Aorta (tissue), 5 donors: ENCODE measurements at regions not wholly inside any gene's neighbourhood (a gene's known extent, or its start where the extent isn't known, plus 50 kb on each side); places are given as distances from the start of the nearest gene placed in this dataset.

Experiments used
- ATAC-seq: fragments of 200-7000 bp; cut with Tn5 transposase; one replicate; pipeline ENCODE4 v1.9.1; 2022; ENCODE audit warnings: moderate library complexity; ENCODE audit not compliant: low FRiP score
- DNase-seq, 2 donors: peaks; one replicate each; pipeline ENCODE4 v3.0.0-alpha.2; 2020
- H3K27ac ChIP-seq, 2 donors: one replicate each; pipeline ENCODE4 v1.5.1; 2013; ENCODE audit warnings: low read length in 2 of 2, mild to moderate bottlenecking in 2 of 2, moderate library complexity in 2 of 2, control low read depth in 1 of 2, inconsistent platforms in 1 of 2, low read depth in 1 of 2
- H3K27me3 ChIP-seq, 2 donors: one replicate each; pipeline ENCODE4 v1.6.1; 2013; ENCODE audit warnings: control low read depth in 1 of 2, low read length in 1 of 2, mild to moderate bottlenecking in 1 of 2, moderate library complexity in 1 of 2; ENCODE audit not compliant: insufficient read depth in 2 of 2, control insufficient read depth in 1 of 2
- H3K36me3 ChIP-seq, 2 donors: one replicate each; pipeline ENCODE4 v1.6.1; 2013; ENCODE audit warnings: control low read depth in 1 of 2, low read length in 1 of 2, mild to moderate bottlenecking in 1 of 2; ENCODE audit not compliant: insufficient read depth in 2 of 2, control insufficient read depth in 1 of 2
- H3K4me1 ChIP-seq, 2 donors: one replicate each; pipeline ENCODE4 v1.6.1; 2013; ENCODE audit warnings: low read length in 2 of 2, control low read depth in 1 of 2, mild to moderate bottlenecking in 1 of 2, moderate library complexity in 1 of 2; ENCODE audit not compliant: insufficient read depth in 2 of 2, control insufficient read depth in 1 of 2
- H3K4me3 ChIP-seq, 2 donors: one replicate each; pipeline ENCODE4 v1.5.1; 2013; ENCODE audit warnings: low read length in 2 of 2, control low read depth in 1 of 2, mild to moderate bottlenecking in 1 of 2
- H3K9me3 ChIP-seq: one replicate; pipeline ENCODE4 v1.6.1; 2013; ENCODE audit warnings: mild to moderate bottlenecking, low read length; ENCODE audit not compliant: control insufficient read depth
- WGBS, 2 donors: extraction: QIAGEN DNeasy Blood & Tissue Kit; methylation state at CpG; one replicate each; pipeline ENCODE4 v1.1.7; 2013; 5-methylcytosine and 5-hydroxymethylcytosine counted together
- intact Hi-C, 2 donors: fragments of 100-400 bp; cut with DNase I; formaldehyde crosslinking; loops; one replicate each; pipeline versions ENCODE4 v1.14.2 to v1.15.0; 2022
- donor health status: healthy with polysubstance abuse.
- donor health status: Bipolar disorder and iron deficiency.
- donor health status: DM: no; HTN: no; CAD: no.
- donor health status: DM: no; HTN: no; CAD: no.
- donor health status: DM: yes; HTN: yes; CAD: no.

- ATAC-seq (no peak), DNase-seq (no peak)
- H3K36me3 ChIP-seq = no peaks in the 10 kb centered on the region
- no peaks in the 10 kb centered on the region for H3K9me3 ChIP-seq
- no peaks in the 10 kb centered on the region for H3K4me1 ChIP-seq
- H3K4me3 ChIP-seq = no peak overlapping the region
- WGBS, 2 donors = 96 to 98% methylated on average over 2 of the region's 2 CpGs
- intact Hi-C loops = no loop called here
- no peak overlapping the region for H3K27ac ChIP-seq
- no peaks in the 10 kb centered on the region for H3K27me3 ChIP-seq
Observed at GRCh38 chr2:61715506-61715905, 138.4 kb downstream of the FAM161A start.

- intact Hi-C loops = no loop called here
Observed at GRCh38 chr2:61714210-61714609, 139.7 kb downstream of the FAM161A start.

GRCh38 chr2:61713457-61713856, 140.4 kb downstream of the FAM161A start:
- no peak overlapping the region for H3K4me3 ChIP-seq
- 60 to 62% methylated on average over 6 of the region's 6 CpGs for WGBS, 2 donors
- H3K4me1 ChIP-seq = no peaks in the 10 kb centered on the region
- H3K27me3 ChIP-seq = no peaks in the 10 kb centered on the region
- H3K27ac ChIP-seq = no peak overlapping the region
- intact Hi-C loops = no loop called here
- no peaks in the 10 kb centered on the region for H3K9me3 ChIP-seq
- H3K36me3 ChIP-seq = no peaks in the 10 kb centered on the region
- ATAC-seq = no peak
- DNase-seq = no peak

More at GRCh38 chr2:61714210-61714609, 139.7 kb downstream of the FAM161A start:
- 47 to 50% methylated on average over 5 of the region's 5 CpGs for WGBS, 2 donors
- no peaks in the 10 kb centered on the region for H3K4me1 ChIP-seq
- H3K27me3 ChIP-seq = no peaks in the 10 kb centered on the region
- no peak overlapping the region for H3K27ac ChIP-seq
- ATAC-seq (no peak), DNase-seq (no peak)
- no peaks in the 10 kb centered on the region for H3K9me3 ChIP-seq
- no peak overlapping the region for H3K4me3 ChIP-seq
- H3K36me3 ChIP-seq = no peaks in the 10 kb centered on the region

GRCh38 chr2:61712060-61712459, 141.8 kb downstream of the FAM161A start:
- Histone ChIP-seq H3K27ac (no peak overlapping the region), H3K4me3 (no peak overlapping the region), H3K9me3 (no peaks in the 10 kb centered on the region), H3K36me3 (no peaks in the 10 kb centered on the region), H3K4me1 (no peaks in the 10 kb centered on the region), H3K27me3 (no peaks in the 10 kb centered on the region)
- whole genome bisulfite sequencing, 2 donors = 78 to 82% methylated on average over 4 of the region's 4 CpGs
- ATAC-seq = no peak
- no peak for DNase-seq
- intact Hi-C loops = no loop called here

GRCh38 chr2:61710711-61711110, 143.1 kb downstream of the FAM161A start:
- Histone ChIP-seq H3K4me1 (no peaks in the 10 kb centered on the region), H3K9me3 (no peaks in the 10 kb centered on the region), H3K36me3 (no peaks in the 10 kb centered on the region), H3K27me3 (no peaks in the 10 kb centered on the region), H3K27ac (no peak overlapping the region), H3K4me3 (no peak overlapping the region)
- DNase-seq (no peak), ATAC-seq (no peak)
- WGBS, 2 donors = 69 to 79% methylated on average over 4 of the region's 4 CpGs
- intact Hi-C loops = no loop called here

- DNase-seq (no peak), ATAC-seq (no peak)
- no peaks in the 10 kb centered on the region for H3K4me1 ChIP-seq
- intact Hi-C loops = no loop called here
- H3K4me3 ChIP-seq = no peak overlapping the region
- H3K27ac ChIP-seq = no peak overlapping the region
- H3K27me3 ChIP-seq = no peaks in the 10 kb centered on the region
- H3K36me3 ChIP-seq = no peaks in the 10 kb centered on the region
- WGBS, 2 donors = 61 to 65% methylated on average over 12 of the region's 12 CpGs
- H3K9me3 ChIP-seq = no peaks in the 10 kb centered on the region
Observed at GRCh38 chr2:61707984-61708852, 145.6 kb downstream of the FAM161A start.

- no peak for ATAC-seq
- H3K27ac ChIP-seq = no peak overlapping the region
- H3K4me1 ChIP-seq = no peaks in the 10 kb centered on the region
- H3K36me3 ChIP-seq = no peaks in the 10 kb centered on the region
- DNase-seq = no peak
- H3K4me3 ChIP-seq = no peak overlapping the region
- no peaks in the 10 kb centered on the region for H3K27me3 ChIP-seq
- 85 to 87% methylated on average over 5 of the region's 5 CpGs for WGBS, 2 donors
- intact Hi-C loops = no loop called here
- no peaks in the 10 kb centered on the region for H3K9me3 ChIP-seq
Observed at GRCh38 chr2:61705625-61706024, 148.2 kb downstream of the FAM161A start.

GRCh38 chr2:61704364-61704763, 149.5 kb downstream of the FAM161A start:
- Histone ChIP-seq H3K27me3 (no peaks in the 10 kb centered on the region), H3K27ac (no peak overlapping the region), H3K4me3 (no peak overlapping the region), H3K36me3 (no peaks in the 10 kb centered on the region), H3K9me3 (no peaks in the 10 kb centered on the region), H3K4me1 (no peaks in the 10 kb centered on the region)
- ATAC-seq (no peak), DNase-seq (no peak)
- intact Hi-C loops = no loop called here
- WGBS, 2 donors = 73 to 74% methylated on average over 2 of the region's 2 CpGs

- Histone ChIP-seq H3K4me3 (no peak overlapping the region), H3K9me3 (no peaks in the 10 kb centered on the region), H3K27me3 (no peaks in the 10 kb centered on the region), H3K27ac (no peak overlapping the region), H3K36me3 (no peaks in the 10 kb centered on the region), H3K4me1 (no peaks in the 10 kb centered on the region)
- intact Hi-C loops = no loop called here
- ATAC-seq (no peak), DNase-seq (no peak)
- 65 to 66% methylated on average over 2 of the region's 2 CpGs for WGBS, 2 donors
Observed at GRCh38 chr2:61702088-61702467, 151.8 kb downstream of the FAM161A start.
